ENCODE measurements at regions not wholly inside any gene's neighbourhood (a gene's known extent, or its start where the extent isn't known, plus 50 kb on each side); places are given as distances from the start of the nearest gene placed in this dataset.

GRCh38 chr7:42645906-42646305 is 266.0 kb downstream of the C7orf25 start:
- no peaks in the 10 kb centered on the region for H4K20me1 ChIP-seq (ENCODE audit: control insufficient read depth, insufficient read depth, insufficient read length)
- H2AFZ ChIP-seq (ENCODE audit: low read length) = no peak overlapping the region
- H2BK5ac ChIP-seq (ENCODE audit: insufficient read length, low read length) = no peak overlapping the region
- no peak overlapping the region for H2AK5ac ChIP-seq (ENCODE audit: insufficient read length, low read length)
- H3T11ph ChIP-seq (ENCODE audit: low read length) = no peak overlapping the region
- H3K9me3 ChIP-seq (ENCODE audit: control insufficient read depth, low read depth, low read length) = peaks cover 8% of the 10 kb centered on the region
- no peak overlapping the region for H2BK120ac ChIP-seq (ENCODE audit: low read depth, low read length, poor library complexity, severe bottlenecking)
- H3K27ac ChIP-seq (ENCODE audit: insufficient read length, low read depth, low read length) = no peak overlapping the region
- peaks cover 5 to 9% of the 10 kb centered on the region in 2 experiments; a peak in 4 of 5 replicates for H3K9me3 Mint-ChIP-seq
- DNase-seq = no peak
- no peak overlapping the region for H3K23ac ChIP-seq (ENCODE audit: insufficient read length, low read depth, low read length)
- H3K4me1 Mint-ChIP-seq = peaks cover 0 to 3% of the 10 kb centered on the region in 2 experiments; a peak in 1 of 4 replicates
- H2BK12ac ChIP-seq (ENCODE audit: insufficient read length, low read depth, low read length) = no peak overlapping the region
- WGBS (ENCODE audit: extremely low coverage, insufficient read length, low lambda C conversion rate) = no CpG with 5 or more reads among the region's 3 CpGs
- no peaks in the 10 kb centered on the region for H3K27me3 ChIP-seq (ENCODE audit: insufficient read depth, low read length)
- H3K27me3 Mint-ChIP-seq (ENCODE audit: low read depth) = no peaks in the 10 kb centered on the region
- H4K5ac ChIP-seq (ENCODE audit: insufficient read length, low read depth, low read length) = no peak overlapping the region
- H3K56ac ChIP-seq (ENCODE audit: insufficient read length, low read depth, low read length) = no peak overlapping the region
- no peak overlapping the region for H3K18ac ChIP-seq (ENCODE audit: insufficient read length, low read depth, low read length)
- H3K79me2 ChIP-seq (ENCODE audit: insufficient read depth, low read length) = no peaks in the 10 kb centered on the region
- H3K4me3 Mint-ChIP-seq = no peak overlapping the region
- H3K4ac ChIP-seq (ENCODE audit: low read depth, low read length) = no peak overlapping the region
- no peak overlapping the region for H3K14ac ChIP-seq (ENCODE audit: insufficient read depth, low read length)
- H3K27ac Mint-ChIP-seq = no peak overlapping the region
- H3K23me2 ChIP-seq (ENCODE audit: insufficient read length, low read depth, low read length, poor library complexity, severe bottlenecking) = no peaks in the 10 kb centered on the region
- H2BK15ac ChIP-seq (ENCODE audit: low read depth, low read length) = no peak overlapping the region
- H3K4me1 ChIP-seq (ENCODE audit: insufficient read depth, low read length) = no peaks in the 10 kb centered on the region
- no peak for TF ChIP-seq CTCF (conservative IDR thresholded peaks at IDR 0.05)
- no peak overlapping the region for H3K9ac ChIP-seq (ENCODE audit: extremely low read depth, insufficient read length, low read length)
- H2BK20ac ChIP-seq (ENCODE audit: low read depth, low read length, poor library complexity, severe bottlenecking) = no peak overlapping the region
- H3K4me2 ChIP-seq (ENCODE audit: insufficient read depth, insufficient read length, low read length) = no peak overlapping the region
- H3K79me1 ChIP-seq (ENCODE audit: insufficient read depth, low read depth, low read length, poor library complexity, severe bottlenecking) = no peaks in the 10 kb centered on the region
- peaks cover 4 to 6% (median 5%) of the 10 kb centered on the region in 3 experiments; a peak in 4 of 7 replicates for H3K36me3 Mint-ChIP-seq (ENCODE audit: insufficient read depth in 1 of 3, low read depth in 3 of 3)
- no peak overlapping the region for H4K8ac ChIP-seq (replicated peaks; ENCODE audit: insufficient read length, low read depth, low read length)
- no peak overlapping the region for H4K91ac ChIP-seq (ENCODE audit: insufficient read length, low read depth, low read length)
